NCI-H1105 (cell line): ENCODE measurements at regions not wholly inside any gene's neighbourhood (a gene's known extent, or its start where the extent isn't known, plus 50 kb on each side); places are given as distances from the start of the nearest gene placed in this dataset.

Source experiments
- DNase-seq: peaks from one replicate; lab custom pipeline; 2025; lab: John Stamatoyannopoulos, UW

- DNase-seq: no peak
These were observed 488.6 kb downstream of the MID1IP1 start for GRCh38 chrX:39289827-39290226.

DNA sequence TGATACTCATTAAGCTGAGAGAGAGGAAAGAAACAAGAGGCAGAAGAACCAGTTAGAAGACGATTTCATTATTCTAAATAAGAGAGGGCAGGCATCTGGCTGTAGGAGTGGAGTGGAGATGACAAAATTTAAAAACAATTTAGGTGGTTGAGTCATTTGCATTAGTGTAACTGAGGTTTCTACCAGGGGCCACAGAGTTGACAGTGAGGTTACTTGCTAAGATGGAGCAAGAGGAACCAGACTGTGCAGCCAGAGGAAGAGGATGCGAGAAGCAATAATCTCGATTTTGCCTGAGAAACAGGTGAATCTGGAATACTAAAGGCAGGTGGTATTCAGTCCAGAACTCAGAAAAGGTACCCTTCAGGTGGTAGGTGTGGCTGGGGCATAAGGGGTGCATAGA, 491.9 kb downstream of the MID1IP1 start:
- DNase-seq: no peak

- no peak for DNase-seq
These were observed 495.2 kb downstream of the MID1IP1 start for GRCh38 chrX:39296472-39296871.

DNA sequence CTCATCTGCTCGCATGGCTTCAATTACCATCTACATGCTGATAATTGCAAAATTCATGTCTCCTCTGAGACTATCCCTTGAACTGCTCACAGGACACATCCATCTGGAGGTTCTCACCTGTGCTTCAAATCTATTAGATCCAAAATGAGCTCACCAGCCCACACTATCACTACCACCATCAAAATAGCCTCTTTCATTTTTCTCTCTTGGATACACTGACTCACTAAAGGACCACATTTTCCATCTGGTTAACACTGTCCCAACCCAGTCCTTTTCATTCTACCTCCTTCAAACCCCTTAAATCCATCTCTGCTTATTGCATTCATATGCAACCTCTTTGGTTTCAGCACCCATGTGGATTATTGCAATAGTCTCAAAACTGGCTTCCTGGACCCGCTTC, 497.6 kb downstream of the MID1IP1 start:
- DNase-seq: no peak

DNA sequence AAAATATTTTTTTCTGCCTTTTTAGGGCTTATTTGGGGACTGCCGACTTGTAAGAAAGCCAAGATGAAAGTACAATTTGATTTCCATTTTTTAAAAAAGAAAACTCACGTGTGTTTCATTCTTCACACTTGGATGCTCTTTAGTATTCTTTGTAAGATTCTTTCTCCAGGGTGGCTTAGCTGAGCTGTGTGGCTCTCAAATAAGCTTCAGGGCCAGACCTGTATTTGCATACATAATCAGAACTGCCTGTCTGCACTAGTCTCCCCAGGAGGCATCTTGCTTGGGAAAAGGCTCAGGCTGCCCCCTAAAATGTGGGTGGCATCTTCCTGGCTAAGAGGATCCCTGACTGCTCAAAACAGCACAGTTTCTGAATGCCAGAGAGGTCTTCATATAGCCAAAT, 498.4 kb downstream of the MID1IP1 start:
- no peak for DNase-seq

DNA sequence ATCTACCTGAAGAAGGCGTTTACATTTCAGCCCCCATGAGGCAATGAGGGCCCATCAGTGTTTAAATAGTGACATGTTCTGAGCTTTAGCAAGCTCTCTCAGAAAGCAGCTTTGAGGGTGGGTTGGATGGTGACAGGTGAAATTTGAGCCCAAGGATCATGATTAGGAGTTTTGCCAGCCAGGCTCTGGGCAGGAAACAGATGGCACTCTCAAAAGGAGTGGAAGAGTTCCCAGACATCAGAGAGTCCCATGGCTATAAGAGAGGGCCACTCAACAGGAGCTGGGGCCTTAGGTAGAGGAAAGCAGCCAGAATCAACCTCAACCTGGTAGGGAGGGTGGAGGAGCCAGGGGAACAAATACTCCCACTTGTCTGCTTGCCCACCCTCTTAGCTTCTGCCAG, 499.8 kb downstream of the MID1IP1 start:
- peak; percentile 18 for DNase-seq

DNA sequence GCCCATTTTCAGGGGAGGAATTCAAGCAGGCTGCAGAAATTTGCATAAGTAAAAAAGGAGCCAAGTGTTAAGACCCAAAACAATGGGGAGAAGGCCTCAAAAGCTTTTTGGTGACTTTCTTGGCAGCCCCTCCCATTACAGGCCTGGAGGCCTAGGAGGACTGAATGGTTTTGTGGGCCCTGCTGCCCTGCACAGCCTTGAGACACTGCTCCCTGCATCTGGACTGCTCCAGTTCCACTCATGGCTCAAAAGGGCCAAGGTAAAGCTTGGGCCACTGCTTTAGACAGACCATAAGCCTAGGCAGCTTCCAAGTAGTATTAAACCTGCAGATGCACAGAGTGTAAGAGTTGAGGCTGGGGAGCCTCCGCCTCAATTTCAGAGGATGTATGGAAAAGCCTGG, 501.6 kb downstream of the MID1IP1 start:
- no peak for DNase-seq

DNA sequence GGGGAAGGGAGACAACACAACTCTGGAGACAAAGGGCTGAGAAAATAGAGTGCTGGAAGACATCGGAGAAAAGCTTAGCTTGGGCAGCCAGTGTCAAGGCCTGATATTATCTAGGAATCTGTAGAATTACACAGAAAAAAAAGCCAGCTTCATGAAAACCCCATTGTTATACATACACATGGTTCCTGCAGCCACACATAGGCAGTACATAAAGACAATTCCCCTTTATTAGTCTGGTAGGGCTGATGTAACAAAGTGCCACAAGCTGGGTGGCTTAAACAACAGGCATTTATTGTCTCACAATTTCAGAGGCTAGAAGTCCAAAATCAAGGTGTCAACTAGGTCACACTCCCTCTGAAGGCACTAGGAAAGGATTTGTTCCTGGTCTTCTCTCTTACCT, 503.5 kb downstream of the MID1IP1 start:
- DNase-seq: no peak

GRCh38 chrX:39307488-39307887, 506.2 kb downstream of the MID1IP1 start:
- no peak for DNase-seq

DNA sequence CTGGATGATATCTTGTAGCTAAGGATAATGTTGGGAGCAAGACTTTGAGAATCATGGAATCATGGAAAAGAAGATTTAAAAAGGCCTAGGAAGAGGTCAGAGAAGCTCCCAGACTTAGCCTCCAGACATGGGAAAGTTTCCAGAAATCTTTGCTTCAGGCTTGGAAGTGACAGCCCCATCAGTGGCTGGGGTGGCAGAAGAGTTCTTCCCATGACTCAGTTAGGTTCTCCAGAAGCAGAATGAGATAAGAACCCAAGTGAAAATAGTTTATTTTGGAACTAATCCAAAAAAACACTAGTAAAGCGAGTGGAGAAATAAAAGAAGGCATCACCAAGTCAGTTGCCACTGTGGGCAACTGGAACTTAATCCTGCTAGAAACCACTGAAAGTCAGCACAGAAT, 506.9 kb downstream of the MID1IP1 start:
- no peak for DNase-seq

- no peak for DNase-seq
These were observed 507.9 kb downstream of the MID1IP1 start for GRCh38 chrX:39309018-39309635.

- no peak for DNase-seq
These were observed 508.5 kb downstream of the MID1IP1 start for GRCh38 chrX:39309721-39310152.

DNA sequence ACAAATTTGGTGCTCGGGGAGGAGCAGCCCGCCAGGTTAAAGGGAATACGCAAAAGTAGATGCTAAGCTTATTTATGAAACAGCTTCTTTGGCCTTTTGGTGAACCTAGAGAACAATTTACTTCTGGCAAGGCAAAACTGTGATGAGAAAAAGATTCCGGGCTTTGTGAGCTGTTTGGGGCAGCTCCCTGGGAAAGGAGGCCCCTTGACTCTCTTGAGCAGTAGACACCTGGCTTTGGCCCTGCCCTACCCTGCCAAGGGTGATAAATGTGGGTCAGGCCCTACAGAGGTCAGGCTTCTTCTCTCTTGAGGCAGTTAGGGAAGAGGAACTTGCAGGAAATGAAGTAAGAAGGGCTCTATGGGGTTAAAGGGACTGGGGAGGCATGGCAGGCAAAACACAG, 509.6 kb downstream of the MID1IP1 start:
- no peak for DNase-seq

GRCh38 chrX:39311646-39312045, 510.4 kb downstream of the MID1IP1 start:
- DNase-seq: no peak

DNA sequence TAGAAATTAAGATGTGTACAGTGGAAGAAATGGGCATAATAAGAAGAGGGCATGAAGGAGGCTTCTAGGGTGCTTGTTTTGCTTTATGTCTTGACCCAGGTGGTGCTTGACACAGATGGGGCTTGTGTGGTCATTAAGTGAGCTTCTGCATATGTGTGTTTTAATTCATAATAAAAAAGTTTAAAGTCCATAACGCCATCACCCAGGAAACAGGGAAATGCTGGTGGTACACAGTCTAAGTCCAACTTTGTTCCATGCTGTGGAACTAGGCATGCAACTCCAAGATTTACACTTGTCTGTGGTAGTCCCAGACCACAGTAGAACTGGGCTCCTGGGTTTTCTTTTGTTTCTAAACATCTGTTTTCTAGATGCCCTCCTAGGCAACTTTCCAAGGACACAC, 511.9 kb downstream of the MID1IP1 start:
- DNase-seq: no peak

- DNase-seq: no peak
These were observed 517.5 kb downstream of the MID1IP1 start for GRCh38 chrX:39318506-39319343.

- DNase-seq: no peak
These were observed 518.9 kb downstream of the MID1IP1 start for GRCh38 chrX:39320165-39320564.

DNA sequence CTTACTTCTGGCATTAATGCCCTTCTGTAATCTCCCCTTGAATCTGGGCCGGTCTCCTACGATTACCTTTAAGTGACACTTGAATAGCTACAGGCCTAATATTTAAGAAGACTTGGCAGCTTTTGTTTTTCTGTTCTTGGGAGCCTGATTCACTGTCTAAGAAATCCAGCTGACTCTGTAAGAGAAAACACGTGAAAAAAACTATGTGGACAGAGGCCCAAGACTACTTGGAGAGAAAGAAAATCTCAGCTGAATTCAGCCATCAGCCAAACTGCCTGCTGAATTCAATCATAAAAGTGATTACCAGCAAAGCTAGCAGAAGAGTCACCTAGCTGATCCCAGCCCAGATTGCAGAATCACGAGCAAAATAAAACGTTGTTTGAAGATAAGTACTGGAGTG, 521.2 kb downstream of the MID1IP1 start:
- no peak for DNase-seq

DNA sequence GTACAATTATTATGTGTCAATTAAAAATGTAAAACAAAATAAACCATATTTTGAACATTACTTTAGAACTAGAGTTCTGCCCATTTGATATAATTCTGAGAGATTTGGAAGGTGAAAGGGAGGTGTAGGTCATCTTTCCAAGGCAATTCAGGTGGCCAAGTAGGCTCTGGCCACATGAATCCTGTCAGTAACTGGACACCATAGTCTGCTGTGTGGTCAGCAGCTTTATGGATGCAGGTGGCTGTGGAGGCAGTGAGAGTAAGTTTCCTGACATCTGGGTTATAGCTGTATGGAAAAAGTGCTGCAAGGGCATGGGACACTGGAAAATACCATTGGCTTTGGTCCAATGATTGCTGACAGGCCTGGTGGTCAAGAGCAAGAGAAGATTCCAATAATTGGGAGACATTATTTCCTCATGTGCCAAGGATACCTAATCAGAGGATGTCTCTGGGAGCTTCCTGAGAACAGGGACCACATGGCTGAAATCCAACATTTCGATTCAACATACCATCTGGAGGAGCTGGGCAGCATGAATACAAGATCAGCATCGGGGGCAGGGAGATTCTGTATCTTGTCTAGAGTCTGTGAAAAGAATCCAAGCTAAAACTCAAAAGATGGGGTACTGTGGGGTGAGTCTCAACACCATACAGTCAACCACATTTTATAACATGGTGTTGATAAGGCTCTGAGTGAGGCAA, 523.1 kb downstream of the MID1IP1 start:
- no peak for DNase-seq

DNA sequence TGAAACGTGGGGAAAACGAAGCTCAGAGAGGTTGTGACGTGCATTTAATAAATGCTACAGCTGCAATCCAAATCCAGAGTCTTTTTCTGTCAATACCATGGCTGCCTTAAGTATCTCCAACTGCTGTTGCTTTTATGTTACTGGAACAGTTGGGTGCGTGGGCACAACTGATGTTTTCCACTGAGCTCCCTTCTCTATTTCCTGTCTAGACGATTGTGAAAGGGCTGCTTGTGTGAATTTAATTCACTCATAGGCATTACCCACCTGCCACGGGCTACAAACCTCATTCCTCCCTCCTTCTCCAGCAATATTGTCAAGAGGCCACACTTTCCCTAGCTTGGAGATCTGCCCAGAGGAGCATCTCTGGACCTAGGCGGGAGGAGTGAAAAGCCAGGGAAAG, 526.0 kb downstream of the MID1IP1 start:
- DNase-seq: no peak

DNA sequence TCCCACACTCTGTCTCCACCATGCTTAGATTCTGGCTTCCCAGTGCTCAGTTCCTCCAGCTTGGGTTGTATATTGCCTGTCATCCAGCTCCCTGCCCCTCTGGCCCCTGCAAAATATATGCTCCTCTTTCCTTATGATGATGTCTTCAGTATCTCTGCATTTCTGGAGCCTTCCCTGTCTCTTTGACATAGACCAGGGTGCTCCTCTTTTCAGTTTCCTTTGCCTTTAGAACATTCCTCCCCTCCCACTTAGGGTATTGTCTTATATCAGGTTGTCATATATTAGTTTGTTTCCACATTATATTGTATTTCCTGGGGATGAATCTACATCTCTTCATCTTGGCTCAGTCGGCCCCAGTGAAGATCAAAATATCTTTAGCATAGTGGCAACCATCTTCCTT, 526.4 kb downstream of the MID1IP1 start:
- DNase-seq: no peak

GRCh38 chrX:39328661-39329060, 527.4 kb downstream of the MID1IP1 start:
- no peak for DNase-seq

DNA sequence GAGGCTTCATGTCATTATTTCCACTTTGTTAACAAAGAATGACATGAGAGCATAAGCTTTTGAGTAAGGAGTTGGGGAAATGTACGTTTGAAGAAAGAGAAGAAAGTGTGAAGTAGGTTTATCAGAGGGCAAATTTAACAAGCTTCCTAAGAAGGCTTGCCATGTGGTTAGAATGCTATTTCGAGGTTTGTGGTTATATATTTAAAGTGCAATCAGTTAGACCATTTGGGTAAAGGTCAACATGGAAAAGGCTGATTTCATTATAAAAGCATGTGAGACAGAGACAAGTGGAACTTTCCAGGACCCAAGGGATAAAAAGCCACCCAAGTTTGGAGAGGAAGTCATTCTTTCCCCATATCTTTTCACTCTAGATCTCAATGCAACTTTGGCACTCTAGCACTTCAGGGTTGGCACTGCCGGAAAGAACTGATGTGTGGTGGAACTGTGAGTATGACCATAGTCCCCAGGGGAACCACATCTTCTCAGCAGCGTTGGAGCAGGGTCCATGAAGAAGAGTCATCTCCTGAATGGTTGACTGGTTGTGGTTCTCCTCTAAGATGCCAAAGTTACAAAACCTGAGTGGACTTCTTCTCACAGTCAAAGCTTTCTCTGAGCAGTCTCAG, 529.9 kb downstream of the MID1IP1 start:
- no peak for DNase-seq
